Stomach (tissue), 8 donors: ENCODE measurements at regions not wholly inside any gene's neighbourhood (a gene's known extent, or its start where the extent isn't known, plus 50 kb on each side); places are given as distances from the start of the nearest gene placed in this dataset.

Source experiments
- DNase-seq, 2 donors: peaks; one replicate each; pipeline versions ENCODE4 v3.0.0 to v3.0.0-alpha.2; 2013 to 2019
- H3K27ac ChIP-seq, 5 donors: fragments of 200-600 bp in 4 of 5; sonication (generic) in 4 of 5; one replicate each; pipeline ENCODE4 v1.5.1; 2013 to 2019; ENCODE audit warnings: mild to moderate bottlenecking in 1 of 5, moderate library complexity in 1 of 5
- H3K27me3 ChIP-seq, 3 donors: fragments of 200-600 bp; sonication (generic); one replicate each; pipeline ENCODE4 v1.5.1; 2017 to 2019; ENCODE audit warnings: mixed run types in 1 of 3
- H3K36me3 ChIP-seq, 4 donors: fragments of 200-600 bp; sonication (generic); 1 replicate in 3 of 4; 2 replicates in 1 of 4; pipeline ENCODE4 v1.5.1; 2016 to 2019
- H3K4me1 ChIP-seq, 4 donors: fragments of 200-600 bp; sonication (generic); one replicate each; pipeline ENCODE4 v1.5.1; 2016 to 2019
- H3K4me3 ChIP-seq, 4 donors: fragments of 200-600 bp; sonication (generic) in 3 of 4; one replicate each; pipeline ENCODE4 v1.5.1; 2016 to 2019; ENCODE audit warnings: mild to moderate bottlenecking in 1 of 4
- H3K9me3 ChIP-seq, 4 donors: fragments of 200-600 bp; sonication (generic); one replicate each; pipeline ENCODE4 v1.5.1; 2016 to 2019
- CTCF ChIP-seq, 7 experiments: fragments of 450-650 bp in 4 of 7; fragments of 200-600 bp in 3 of 7; sonication (generic) in 3 of 7; IDR thresholded peaks; one replicate each; pipeline ENCODE4 v1.5.1; 2016 to 2019; ENCODE audit warnings: antibody characterized with exemption in 7 of 7, control low read depth in 2 of 7, mild to moderate bottlenecking in 1 of 7
- EP300 ChIP-seq: sonication (generic); formaldehyde crosslinking; IDR thresholded peaks from one replicate; pipeline ENCODE4 v1.6.1; 2017; ENCODE audit warnings: antibody characterized with exemption
- POLR2A ChIP-seq, 4 donors: fragments of 450-650 bp; IDR thresholded peaks; one replicate each; pipeline ENCODE4 v1.6.1; 2016; ENCODE audit warnings: antibody characterized with exemption in 4 of 4, control low read depth in 2 of 4, mild to moderate bottlenecking in 1 of 4, moderate library complexity in 1 of 4
- POLR2AphosphoS5 ChIP-seq, 3 donors: sonication (generic); formaldehyde crosslinking; IDR thresholded peaks; one replicate each; pipeline ENCODE4 v1.6.1; 2016; ENCODE audit warnings: antibody characterized with exemption in 3 of 3
- WGBS, 5 donors: extraction: QIAGEN DNeasy Blood & Tissue Kit in 3 of 5; methylation state at CpG; one replicate each; pipeline versions ENCODE4 v1.1.5 to v1.1.7; 2013 to 2018; 5-methylcytosine and 5-hydroxymethylcytosine counted together
- intact Hi-C: fragments of 100-400 bp; cut with DNase I; formaldehyde crosslinking; loops from one replicate; pipeline ENCODE4 v1.15.1; 2023; ENCODE audit warnings: low total_unique reads
- donor health status: healthy with polysubstance abuse.
- donor health status: Bipolar disorder and iron deficiency.
- donor health status: healthy.

DNA sequence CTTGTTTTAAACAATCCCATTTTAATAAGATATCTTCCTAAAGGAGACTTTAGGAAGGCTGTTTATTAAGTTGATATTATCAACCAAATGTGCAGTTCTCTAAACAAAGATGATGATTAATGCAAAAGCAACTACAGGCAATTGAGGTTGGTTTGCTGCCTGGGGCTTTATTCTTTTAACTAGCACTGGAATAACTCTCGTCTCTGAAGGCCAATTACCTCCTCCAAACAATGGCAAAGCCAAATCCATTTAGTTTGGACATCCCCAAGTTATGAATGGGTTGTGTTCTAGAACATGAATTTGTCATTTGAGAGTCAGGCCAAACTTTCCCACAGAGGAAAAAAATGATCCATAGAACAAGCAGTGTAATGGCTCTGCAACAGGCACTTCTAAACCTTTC is 114.1 kb downstream of the SLC16A9 start:
- peak in 1 of 2 donors; percentile 12 for DNase-seq
- Histone ChIP-seq H3K9me3 (no peaks in the 10 kb centered on the region), H3K27ac (no peak overlapping the region), H3K36me3 (no peaks in the 10 kb centered on the region), H3K27me3 (no peaks in the 10 kb centered on the region), H3K4me1 (no peaks in the 10 kb centered on the region), H3K4me3 (no peak overlapping the region)
- 14 to 44% (median 36%) methylated on average over 1 of the region's 1 CpG for WGBS, 5 donors
- intact Hi-C loops: no loop called here
- no peak for TF ChIP-seq CTCF (IDR thresholded peaks at IDR 0.05)
- no peak for TF ChIP-seq POLR2AphosphoS5 (IDR thresholded peaks at IDR 0.05)
- TF ChIP-seq EP300: no peak
- no peak for TF ChIP-seq POLR2A (IDR thresholded peaks at IDR 0.05)

GRCh38 chr10:59593768-59594167 is 115.9 kb downstream of the SLC16A9 start:
- WGBS, 5 donors: 80 to 94% (median 88%) methylated on average over 1 to 2 of the region's 2 CpGs

GRCh38 chr10:59589796-59590195 is 119.9 kb downstream of the SLC16A9 start:
- H3K27ac ChIP-seq: no peak overlapping the region
- no peaks in the 10 kb centered on the region for H3K9me3 ChIP-seq
- WGBS, 5 donors: 78 to 84% (median 81%) methylated on average over 6 of the region's 6 CpGs
- H3K4me1 ChIP-seq: no peaks in the 10 kb centered on the region
- H3K4me3 ChIP-seq: no peak overlapping the region
- TF ChIP-seq POLR2AphosphoS5 (IDR thresholded peaks at IDR 0.05) (no peak), CTCF (IDR thresholded peaks at IDR 0.05) (no peak), EP300 (no peak), POLR2A (IDR thresholded peaks at IDR 0.05) (no peak)
- intact Hi-C loops: no loop called here
- no peaks in the 10 kb centered on the region for H3K36me3 ChIP-seq
- peak in 1 of 2 donors; percentile 59 for DNase-seq
- H3K27me3 ChIP-seq: no peaks in the 10 kb centered on the region

More at GRCh38 chr10:59593768-59594167, 115.9 kb downstream of the SLC16A9 start:
- H3K27ac ChIP-seq: no peak overlapping the region
- H3K4me1 ChIP-seq: no peaks in the 10 kb centered on the region
- TF ChIP-seq CTCF (IDR thresholded peaks at IDR 0.05) (no peak), POLR2A (IDR thresholded peaks at IDR 0.05) (no peak)
- H3K36me3 ChIP-seq: no peaks in the 10 kb centered on the region
- no peaks in the 10 kb centered on the region for H3K9me3 ChIP-seq
- intact Hi-C loops: no loop called here
- no peak for DNase-seq
- no peak overlapping the region for H3K4me3 ChIP-seq
- no peaks in the 10 kb centered on the region for H3K27me3 ChIP-seq

DNA sequence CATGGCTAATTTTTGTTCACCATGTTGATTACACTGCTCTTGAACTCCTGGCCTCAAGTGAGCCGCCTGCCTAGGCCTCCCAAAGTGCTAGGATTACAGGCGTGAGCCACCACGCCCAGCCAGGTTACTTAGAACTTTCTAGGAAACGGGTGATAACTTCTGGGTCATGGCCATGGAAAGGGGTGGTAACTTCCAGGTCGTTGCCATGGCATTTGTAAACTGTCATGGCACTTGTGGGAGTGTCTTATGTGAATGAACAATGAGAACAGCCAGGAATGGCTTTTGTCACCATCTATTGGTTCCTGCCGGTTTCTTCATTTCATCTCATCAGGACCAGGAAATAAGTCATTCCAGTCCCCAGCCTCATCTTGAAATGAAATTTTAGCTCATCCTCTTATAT is 120.9 kb downstream of the SLC16A9 start:
- TF ChIP-seq POLR2AphosphoS5 (IDR thresholded peaks at IDR 0.05) (no peak), EP300 (no peak), CTCF (IDR thresholded peaks at IDR 0.05) (no peak), POLR2A (IDR thresholded peaks at IDR 0.05) (no peak)
- H3K9me3 ChIP-seq: no peaks in the 10 kb centered on the region
- no peak overlapping the region for H3K27ac ChIP-seq
- DNase-seq: no peak
- no peaks in the 10 kb centered on the region for H3K27me3 ChIP-seq
- 62 to 74% (median 73%) methylated on average over 6 of the region's 6 CpGs for WGBS, 5 donors
- intact Hi-C loops: no loop called here
- H3K4me3 ChIP-seq: no peak overlapping the region
- H3K4me1 ChIP-seq: no peaks in the 10 kb centered on the region
- H3K36me3 ChIP-seq: no peaks in the 10 kb centered on the region
